ENCODE measurements at regions not wholly inside any gene's neighbourhood (a gene's known extent, or its start where the extent isn't known, plus 50 kb on each side); places are given as distances from the start of the nearest gene placed in this dataset.

DNA sequence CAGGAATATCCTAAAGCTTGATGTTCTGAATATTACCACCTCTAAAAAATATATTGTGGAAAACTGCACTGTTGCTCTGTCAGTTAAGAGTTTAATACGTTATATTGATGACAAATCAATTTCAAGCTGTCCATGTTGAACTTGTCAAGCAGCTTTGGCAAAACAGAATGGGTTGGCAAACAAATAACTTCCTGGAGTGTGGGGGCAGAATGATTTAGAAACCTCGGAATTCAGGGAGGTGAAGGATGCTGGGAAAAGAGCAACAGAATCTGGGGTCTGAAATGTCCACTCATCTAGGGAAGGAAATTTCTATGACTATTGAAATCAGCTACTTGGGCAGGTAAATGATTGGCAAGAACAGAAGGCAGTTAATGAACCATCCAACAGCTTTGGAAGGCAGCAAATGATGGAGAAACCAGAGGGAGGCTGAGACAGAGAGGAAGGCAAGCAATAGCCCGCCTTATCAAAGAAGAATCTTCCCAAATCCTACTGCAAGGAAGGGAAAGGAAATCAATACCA lies 95.1 kb upstream of the PALS2 start:
- DNase-seq: no peak

DNA sequence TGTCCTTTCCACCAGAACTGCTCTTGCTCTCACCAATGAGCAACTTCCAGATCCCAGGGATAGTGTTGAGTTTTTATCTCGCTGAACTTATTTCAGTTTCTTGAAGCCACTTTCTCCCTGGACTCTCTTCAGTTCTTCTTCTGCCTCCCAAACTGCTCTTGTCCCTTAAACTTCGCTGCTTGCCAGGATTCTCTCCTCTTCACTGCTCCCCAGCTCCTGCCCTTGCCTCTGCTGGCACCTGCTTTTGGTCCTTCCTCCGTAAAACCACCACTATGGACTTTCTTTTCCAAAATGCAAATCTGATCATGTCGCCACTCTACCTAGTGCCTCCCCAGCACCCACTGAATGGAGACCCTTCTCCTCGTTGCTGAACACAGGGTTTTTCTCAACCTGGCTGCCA lies 92.8 kb upstream of the PALS2 start:
- no peak for DNase-seq

DNA sequence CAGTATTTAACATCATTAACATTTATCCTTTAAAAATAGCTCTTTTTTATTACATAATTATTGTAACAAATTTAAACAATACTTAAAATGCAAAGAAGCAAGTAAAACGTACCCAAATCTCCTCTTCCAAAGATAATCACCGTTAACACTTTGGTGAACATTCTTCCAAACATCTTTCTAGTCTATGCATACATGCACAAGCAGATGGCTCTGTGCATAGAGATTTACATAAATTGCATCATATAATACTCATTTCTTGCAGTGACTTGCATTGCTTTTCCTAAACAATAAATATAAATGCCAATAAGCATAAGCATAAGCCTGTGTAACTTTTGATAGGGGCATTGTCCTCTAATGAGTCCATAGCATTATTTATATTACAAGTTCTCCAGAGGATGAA lies 89.4 kb upstream of the PALS2 start:
- no peak for DNase-seq

DNA sequence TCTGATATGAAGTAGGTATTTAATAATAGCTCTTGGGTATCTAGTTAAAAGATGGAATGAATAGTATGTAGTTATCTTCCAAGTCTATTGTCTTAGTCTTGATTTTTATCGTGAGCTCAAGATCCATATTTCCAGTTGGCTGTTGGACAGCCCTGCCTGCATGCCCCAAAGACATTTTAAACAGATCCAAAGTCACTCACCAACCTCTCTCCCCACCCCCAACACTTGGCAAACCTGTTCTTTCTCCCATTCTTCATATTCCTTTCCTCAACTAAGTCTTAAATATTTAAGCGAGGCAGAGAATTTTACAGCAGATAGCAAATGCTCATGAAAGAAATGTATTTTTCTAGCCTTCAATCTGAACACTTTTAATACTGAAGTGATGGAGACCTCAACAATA lies 80.7 kb upstream of the PALS2 start:
- no peak for DNase-seq

DNA sequence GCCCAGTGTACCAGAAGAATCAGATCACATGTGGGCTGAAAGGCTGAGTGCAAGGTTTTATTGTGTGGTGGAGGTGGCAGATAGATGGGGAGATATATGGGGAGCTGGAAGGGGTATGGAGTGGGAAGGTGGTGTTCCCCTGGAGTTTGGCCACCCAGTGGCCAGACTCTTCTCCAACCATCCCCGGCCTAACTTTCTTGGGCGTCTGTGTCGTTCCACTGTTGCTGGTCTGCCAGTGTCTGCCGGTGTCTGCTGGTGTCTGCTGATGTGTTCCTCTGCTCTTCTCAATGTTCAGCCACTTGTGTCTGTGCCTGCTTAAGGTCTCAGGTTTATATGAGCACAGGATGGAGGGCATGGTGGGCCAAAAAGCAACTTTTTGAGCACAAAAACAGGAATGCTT lies 78.4 kb upstream of the PALS2 start:
- no peak for DNase-seq

DNA sequence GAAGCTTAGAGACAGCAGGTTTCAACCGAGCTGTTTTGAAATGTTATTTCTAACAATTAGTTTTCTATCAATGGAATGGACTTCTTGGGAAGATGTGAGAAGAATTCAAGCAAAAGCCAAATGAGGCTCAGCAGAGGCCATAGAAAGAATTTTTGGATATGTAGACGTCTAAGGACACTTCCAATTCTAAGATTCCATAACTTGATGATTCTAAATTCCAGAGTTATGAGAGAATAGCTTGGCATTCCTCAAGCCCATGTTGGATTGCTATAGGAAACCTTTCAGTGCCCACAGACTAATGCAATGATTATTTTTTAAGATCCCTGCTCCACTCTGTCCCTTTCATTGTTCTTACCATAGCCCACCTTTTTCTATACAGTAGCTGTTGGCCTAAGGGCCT lies 77.2 kb upstream of the PALS2 start:
- no peak for DNase-seq

DNA sequence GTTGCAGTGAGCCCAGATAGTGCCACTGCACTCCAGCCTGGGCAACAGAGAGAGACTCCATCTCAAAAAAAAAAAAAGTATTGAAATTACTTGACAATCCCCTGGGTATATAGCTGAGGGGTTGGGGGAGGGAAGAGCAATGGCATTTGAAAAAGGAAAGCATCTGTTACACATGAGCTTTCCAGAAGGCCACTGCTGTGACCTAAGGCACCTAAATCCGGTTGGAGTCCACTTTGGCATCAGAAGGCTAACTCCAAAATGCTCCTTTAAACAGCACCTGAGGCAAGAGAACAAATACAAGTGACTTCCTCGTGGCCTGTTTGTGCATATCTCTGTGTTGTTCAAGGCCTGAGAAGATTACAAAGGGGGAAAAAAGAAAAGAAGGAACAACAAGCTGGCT lies 74.8 kb upstream of the PALS2 start:
- DNase-seq: no peak

DNA sequence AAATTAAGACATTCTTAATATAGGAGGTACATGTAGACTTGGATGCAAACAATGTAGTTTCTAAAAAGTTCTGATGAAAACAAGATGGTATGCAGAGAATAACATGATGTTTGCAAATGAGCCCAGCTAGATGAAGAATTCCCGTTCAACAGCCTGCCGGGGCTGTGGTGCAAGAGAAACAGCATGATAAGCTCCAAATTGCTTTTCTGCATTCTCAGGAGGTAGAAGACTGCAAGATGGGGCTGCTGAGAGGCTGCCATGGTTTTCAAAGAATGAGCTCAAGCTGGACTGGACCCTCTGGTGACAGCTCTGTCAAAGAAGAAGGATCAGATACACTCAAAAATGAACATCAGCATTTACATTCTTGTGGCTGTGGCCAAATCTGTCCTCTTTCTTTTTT lies 73.4 kb upstream of the PALS2 start:
- DNase-seq: no peak

DNA sequence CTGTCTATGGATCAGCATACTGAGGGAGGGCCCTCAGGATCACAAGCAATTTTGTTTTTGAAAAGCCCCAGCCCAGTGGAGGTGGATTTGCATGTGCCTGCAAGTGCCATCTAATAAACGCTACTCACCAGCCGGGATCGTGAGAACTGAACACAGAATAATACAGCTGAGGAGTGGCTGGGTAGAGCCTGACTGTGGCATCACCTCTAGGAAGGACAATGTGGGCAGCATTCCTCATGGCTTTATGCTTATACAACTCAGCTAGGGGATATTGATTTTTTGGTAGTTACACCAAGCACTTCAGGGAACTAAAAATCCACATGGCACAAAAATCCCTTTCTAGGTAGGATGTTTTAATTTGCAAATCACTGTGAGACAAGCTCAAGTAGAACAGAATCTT lies 72.7 kb upstream of the PALS2 start:
- DNase-seq: no peak

DNA sequence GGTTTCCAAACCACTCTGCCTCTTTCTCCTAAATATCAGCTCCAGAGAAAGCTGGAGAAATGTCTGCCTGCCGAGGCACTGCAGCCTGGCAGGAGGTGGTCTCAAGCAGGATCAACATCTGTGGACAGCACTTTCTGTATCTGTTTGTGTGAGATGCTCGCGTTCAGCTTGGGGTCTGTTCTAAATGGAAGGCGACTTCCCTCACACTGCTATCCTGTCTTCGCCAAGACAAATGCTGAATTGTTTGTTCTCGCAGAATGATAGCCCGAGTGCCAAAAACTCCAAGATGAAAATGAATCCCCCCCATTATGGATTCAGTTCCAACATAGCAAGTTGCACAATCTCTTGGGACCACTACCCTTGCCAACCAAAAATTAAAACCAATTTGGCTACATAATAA lies 72.2 kb upstream of the PALS2 start:
- DNase-seq: no peak

DNA sequence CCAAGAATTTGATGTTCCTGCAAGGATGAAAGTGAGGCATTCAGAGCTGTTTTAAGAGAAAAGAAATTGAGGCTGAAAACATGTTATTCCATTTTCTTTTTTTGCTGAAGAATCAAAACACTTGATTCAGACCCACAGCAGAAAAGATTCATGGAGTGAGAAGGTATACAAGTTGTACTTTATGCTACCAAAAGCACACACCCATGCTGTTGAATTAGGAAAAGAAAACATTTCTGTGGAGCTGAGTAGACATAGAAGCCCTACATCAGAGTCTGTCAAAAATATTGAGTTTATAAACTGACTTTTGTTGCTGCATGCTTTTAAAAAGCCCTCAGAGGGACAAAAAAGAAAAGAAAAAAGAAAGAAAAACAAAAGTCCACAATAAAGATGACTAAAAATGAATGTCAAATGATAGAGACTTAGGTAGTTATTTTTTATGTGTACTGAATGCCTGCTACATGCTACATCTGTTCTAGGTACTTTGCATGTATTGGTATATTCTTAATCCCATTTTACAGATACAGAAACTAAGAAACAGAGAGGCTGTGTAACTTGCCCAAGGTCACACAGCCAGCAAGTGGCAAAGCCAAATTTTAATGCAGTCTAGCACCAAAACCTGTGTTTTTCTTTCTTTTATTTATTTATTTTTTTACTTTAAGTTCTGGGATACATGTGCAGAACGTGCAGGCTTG lies 71.7 kb upstream of the PALS2 start:
- DNase-seq: no peak

DNA sequence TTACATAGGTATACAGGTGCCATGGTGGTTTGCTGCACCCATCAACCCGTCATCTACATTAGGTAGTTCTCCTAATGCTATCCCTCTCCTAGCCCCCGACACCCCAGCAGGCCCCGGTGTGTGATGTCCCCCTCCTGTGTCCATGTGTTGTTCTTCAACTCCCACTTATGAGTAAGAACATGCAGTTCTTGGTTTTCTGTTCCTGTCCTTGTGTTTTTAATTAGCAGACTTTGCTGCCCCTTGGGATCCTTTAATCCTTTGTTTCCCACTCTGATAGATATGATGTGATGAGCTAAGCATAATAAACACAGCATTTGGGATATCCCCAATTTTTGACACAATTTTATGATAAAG lies 71.1 kb upstream of the PALS2 start:
- no peak for DNase-seq

DNA sequence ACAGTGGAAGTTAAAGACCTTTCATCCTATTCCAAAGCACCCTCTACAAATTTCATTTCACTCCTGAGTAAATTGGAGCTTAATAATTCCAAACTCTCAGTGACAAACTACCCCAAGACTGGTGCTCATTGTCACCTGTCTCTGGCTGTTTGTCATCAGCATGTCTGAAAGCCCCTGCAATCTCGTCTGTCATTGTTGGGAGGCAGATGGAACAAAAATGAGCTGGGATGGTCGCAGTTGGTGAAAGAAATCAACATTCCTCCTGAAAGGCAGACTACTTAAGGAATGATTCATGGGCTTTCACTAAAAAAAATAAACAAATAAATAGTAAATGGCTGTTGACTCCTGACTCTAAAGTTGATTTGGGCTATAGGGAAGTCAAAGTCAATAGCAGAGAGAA lies 69.7 kb upstream of the PALS2 start:
- no peak for DNase-seq

DNA sequence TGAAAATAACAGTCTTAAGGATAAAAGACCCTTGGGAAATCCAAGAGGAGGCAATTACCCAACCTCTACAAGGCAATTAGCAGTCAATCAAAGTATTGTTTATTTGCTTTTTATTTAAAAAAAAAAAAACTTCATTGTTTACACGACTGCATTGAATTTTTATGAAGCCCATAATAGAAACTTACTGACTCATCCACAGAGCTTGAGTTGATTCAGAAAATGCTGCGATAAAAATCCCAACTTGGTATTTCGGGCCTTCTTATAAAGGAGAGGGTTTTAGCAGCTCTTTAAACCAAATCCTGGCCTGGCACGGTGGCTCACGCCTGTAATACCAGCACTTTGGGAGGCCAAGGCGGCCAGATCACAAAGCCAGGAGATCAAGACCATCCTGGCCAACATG lies 69.2 kb upstream of the PALS2 start:
- DNase-seq: no peak

DNA sequence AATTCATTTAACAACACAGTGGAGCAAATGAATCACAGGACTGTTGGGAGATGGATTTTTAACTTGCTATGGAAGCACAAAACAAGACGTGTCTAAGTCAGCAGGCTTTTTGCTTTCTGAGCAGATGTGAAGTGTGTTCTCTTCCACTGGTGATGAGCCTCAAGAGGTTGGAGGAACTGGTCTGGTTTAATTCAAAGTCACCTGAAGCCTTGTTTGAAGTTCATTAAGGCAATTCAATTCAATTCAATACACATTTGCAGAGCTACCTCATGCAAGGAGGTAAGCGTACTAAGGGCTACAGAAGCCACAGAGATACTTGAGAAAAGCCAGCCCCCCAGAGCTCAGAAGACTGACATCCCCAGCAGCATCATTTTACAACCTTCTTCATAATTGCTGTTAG lies 68.4 kb upstream of the PALS2 start:
- DNase-seq: no peak

DNA sequence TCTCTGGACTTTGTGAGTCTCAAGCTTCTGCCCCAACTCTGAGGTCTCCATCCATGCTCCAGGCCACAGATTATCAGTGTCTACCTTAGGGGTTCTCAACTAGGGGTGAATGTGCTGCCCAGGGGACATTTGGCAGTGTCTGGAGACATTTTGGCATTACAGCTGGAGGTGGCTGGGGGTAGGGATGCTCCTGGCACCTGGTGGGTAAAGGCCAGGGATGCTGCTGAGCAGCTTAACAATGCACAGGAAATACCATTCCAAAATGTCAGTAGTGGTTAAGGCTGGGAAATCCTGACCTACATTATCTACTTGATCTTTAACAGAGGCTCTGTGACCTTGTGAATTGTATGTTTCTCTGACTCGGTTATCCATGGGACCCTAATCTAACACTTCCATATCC lies 67.3 kb upstream of the PALS2 start:
- no peak for DNase-seq

DNA sequence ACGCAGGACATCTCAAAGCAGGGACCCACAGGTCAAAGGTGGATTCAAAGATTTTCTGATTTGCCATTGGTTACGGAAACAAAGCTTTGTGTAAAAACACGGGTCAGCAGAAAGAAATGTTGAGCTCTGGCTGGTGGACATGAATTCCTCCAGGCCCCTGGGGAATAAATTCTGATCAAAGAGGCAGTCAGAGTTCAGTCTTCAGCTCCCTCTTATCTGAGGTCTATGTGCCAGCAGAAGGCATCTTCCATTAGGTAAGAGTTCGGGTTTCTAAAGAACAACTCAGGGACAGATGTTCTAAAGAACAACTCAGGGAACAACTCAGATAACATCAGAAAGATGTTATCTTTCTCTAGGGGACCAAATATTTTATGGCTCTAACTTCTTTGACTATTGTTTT lies 64.9 kb upstream of the PALS2 start:
- DNase-seq: no peak

DNA sequence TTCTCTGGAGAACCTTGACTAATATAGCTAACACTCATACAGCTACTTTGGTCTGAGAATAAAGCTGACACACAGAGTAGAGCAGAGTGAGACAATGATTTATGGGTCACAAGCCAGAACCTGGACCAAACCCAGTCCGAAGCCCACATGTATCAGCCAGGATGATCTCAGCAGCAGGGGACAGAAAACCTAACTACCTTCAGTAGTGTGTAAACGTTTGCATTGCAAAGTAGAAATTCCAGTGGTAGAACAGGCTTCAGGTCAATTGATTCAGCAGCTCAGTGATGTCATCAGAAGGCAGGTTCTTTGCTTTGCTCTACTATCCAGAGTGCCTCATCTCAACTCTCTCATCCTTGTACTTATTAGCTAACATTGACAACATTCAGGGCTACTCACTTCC lies 62.5 kb upstream of the PALS2 start:
- DNase-seq: no peak

DNA sequence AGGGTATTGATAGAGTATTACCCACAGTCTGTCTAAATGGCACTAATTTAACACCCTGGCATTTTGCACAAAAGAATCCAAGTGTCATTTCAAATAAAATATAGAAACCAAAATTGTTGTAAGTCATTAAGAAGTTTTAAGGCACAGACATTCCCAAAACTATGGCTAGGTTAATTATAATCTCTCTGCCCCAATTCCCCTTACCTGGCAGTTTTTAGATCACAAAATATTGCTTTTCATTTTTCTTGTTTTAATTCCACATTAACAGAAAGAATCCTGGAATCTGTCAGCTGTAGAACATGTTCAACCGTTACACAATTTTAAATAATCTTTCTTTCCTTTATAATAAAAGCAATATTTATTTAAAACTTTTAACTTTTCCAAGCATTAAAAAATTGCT lies 56.1 kb upstream of the PALS2 start:
- DNase-seq: no peak

DNA sequence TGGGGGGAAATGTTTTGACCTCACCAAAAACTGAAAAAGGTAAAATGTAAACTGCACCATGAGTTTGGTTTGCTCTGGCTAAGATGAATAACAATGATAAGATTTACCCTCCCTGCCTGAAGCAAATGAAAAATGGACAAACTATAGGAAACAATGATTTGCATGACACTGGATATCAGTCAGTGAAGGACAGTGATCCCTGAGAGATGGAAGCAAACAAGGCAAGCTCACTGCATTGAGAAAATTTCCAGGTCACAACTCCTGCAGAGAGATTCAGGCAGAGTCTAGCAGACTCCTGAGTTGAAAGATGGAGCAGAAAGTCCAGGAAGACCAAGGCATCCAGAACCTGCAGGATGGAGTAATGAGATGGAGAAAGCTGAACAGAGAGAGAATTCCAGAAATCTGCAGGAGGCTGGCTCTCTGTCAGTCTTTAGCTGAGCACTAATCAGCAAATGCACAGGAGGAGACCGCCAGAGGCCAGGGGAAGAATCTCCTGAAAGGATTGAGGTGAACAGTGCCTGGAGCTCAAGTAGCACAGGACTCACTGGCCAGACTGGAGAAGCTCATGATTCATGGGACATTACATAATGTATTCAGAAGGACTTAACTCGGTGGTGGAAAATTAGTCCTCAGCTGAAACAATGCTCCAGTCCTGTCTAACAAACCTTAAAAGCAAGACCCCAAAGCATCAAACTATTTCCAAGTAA lies 51.2 kb upstream of the PALS2 start:
- no peak for DNase-seq
